Mesenchymal stem cell (in vitro differentiated cells and primary cell): ENCODE measurements at regions not wholly inside any gene's neighbourhood (a gene's known extent, or its start where the extent isn't known, plus 50 kb on each side); places are given as distances from the start of the nearest gene placed in this dataset.

Experiments
- DNase-seq: peaks from one replicate; pipeline ENCODE4 v3.0.0-alpha.2; 2013
- H2AFZ ChIP-seq: one replicate; pipeline ENCODE4 v1.6.1; 2013; ENCODE audit warnings: low read depth, mild to moderate bottlenecking, control low read depth, inconsistent platforms, low read length, moderate library complexity
- H2AK5ac ChIP-seq: 2 replicates; pipeline ENCODE4 v1.6.1; 2013; ENCODE audit warnings: low read length, moderate library complexity, mild to moderate bottlenecking, inconsistent platforms; ENCODE audit not compliant: severe bottlenecking
- H2BK120ac ChIP-seq: one replicate; pipeline ENCODE4 v1.6.1; 2013; ENCODE audit warnings: low read depth, mild to moderate bottlenecking, inconsistent platforms, low read length, moderate library complexity
- H2BK12ac ChIP-seq, 2 experiments: one replicate each; pipeline ENCODE4 v1.6.1; 2013; ENCODE audit warnings: inconsistent platforms in 2 of 2, low read length in 2 of 2, mild to moderate bottlenecking in 2 of 2, moderate library complexity in 2 of 2, control low read depth in 1 of 2
- H2BK15ac ChIP-seq: one replicate; pipeline ENCODE4 v1.6.1; 2013; ENCODE audit warnings: mild to moderate bottlenecking, low read depth, inconsistent platforms; ENCODE audit not compliant: poor library complexity, severe bottlenecking
- H2BK5ac ChIP-seq: 2 replicates; pipeline ENCODE4 v1.6.1; 2013; ENCODE audit warnings: low read depth, mild to moderate bottlenecking, low read length, control low read depth, inconsistent platforms; ENCODE audit not compliant: poor library complexity, severe bottlenecking
- H3K14ac ChIP-seq, 2 experiments: one replicate each; pipeline ENCODE4 v1.6.1; 2013; ENCODE audit warnings: inconsistent platforms in 2 of 2, low read length in 2 of 2, control low read depth in 1 of 2, mild to moderate bottlenecking in 1 of 2, moderate library complexity in 1 of 2
- H3K18ac ChIP-seq, 2 experiments: one replicate each; pipeline ENCODE4 v1.6.1; 2013; ENCODE audit warnings: inconsistent platforms in 2 of 2, low read length in 2 of 2, control low read depth in 1 of 2, low read depth in 1 of 2, mild to moderate bottlenecking in 1 of 2
- H3K23ac ChIP-seq, 2 experiments: one replicate each; pipeline ENCODE4 v1.6.1; 2013; ENCODE audit warnings: inconsistent platforms in 2 of 2, low read length in 2 of 2, mild to moderate bottlenecking in 2 of 2, moderate library complexity in 2 of 2, control low read depth in 1 of 2
- H3K27ac ChIP-seq: 2 replicates; pipeline ENCODE4 v1.5.1; 2013; ENCODE audit warnings: mild to moderate bottlenecking, moderate library complexity, low read length, control low read depth, inconsistent platforms; ENCODE audit not compliant: poor library complexity, severe bottlenecking
- H3K27me3 ChIP-seq, 2 experiments: 2 replicates each; pipeline versions ENCODE4 v1.6.1 to v1.7.0; 2013; ENCODE audit warnings: low read length in 2 of 2, mild to moderate bottlenecking in 2 of 2, moderate library complexity in 2 of 2, control low read depth in 1 of 2, inconsistent platforms in 1 of 2; ENCODE audit not compliant: control insufficient read depth in 1 of 2, insufficient read depth in 1 of 2
- H3K36me3 ChIP-seq, 2 experiments: 2 replicates each; pipeline versions ENCODE4 v1.6.1 to v1.7.0; 2013; ENCODE audit warnings: low read length in 2 of 2, control low read depth in 1 of 2, inconsistent platforms in 1 of 2, low read depth in 1 of 2, mild to moderate bottlenecking in 1 of 2; ENCODE audit not compliant: insufficient read depth in 2 of 2, control insufficient read depth in 1 of 2
- H3K4ac ChIP-seq, 2 experiments: one replicate each; pipeline ENCODE4 v1.6.1; 2013; ENCODE audit warnings: inconsistent platforms in 2 of 2, low read length in 2 of 2, mild to moderate bottlenecking in 2 of 2, moderate library complexity in 2 of 2, control low read depth in 1 of 2, low read depth in 1 of 2
- H3K4me1 ChIP-seq: 2 replicates; pipeline ENCODE4 v1.6.1; 2013; ENCODE audit warnings: low read depth, low read length, control low read depth; ENCODE audit not compliant: control insufficient read depth, insufficient read depth
- H3K4me2 ChIP-seq: 2 replicates; pipeline ENCODE4 v1.6.1; 2013; ENCODE audit warnings: low read length, mild to moderate bottlenecking, inconsistent platforms; ENCODE audit not compliant: poor library complexity, severe bottlenecking
- H3K4me3 ChIP-seq, 2 experiments: 2 replicates each; pipeline versions ENCODE4 v1.5.1 to v1.7.0; 2013; ENCODE audit warnings: low read length in 2 of 2, mild to moderate bottlenecking in 2 of 2, control low read depth in 1 of 2, low read depth in 1 of 2; ENCODE audit not compliant: insufficient read depth in 1 of 2
- H3K79me1 ChIP-seq: replicated peaks from 2 replicates; pipeline ENCODE4 v1.6.1; 2013; ENCODE audit warnings: mild to moderate bottlenecking, control low read depth, low read length, inconsistent platforms; ENCODE audit not compliant: poor library complexity, severe bottlenecking
- H3K9ac ChIP-seq: 2 replicates; pipeline ENCODE4 v1.7.0; 2013; ENCODE audit warnings: mild to moderate bottlenecking, low read length, moderate library complexity
- H3K9me3 ChIP-seq: 2 replicates; pipeline ENCODE4 v1.7.0; 2013; ENCODE audit warnings: mild to moderate bottlenecking, low read length; ENCODE audit not compliant: control insufficient read depth
- H4K8ac ChIP-seq: one replicate; pipeline ENCODE4 v1.6.1; 2013; ENCODE audit warnings: inconsistent platforms, mild to moderate bottlenecking, low read length, moderate library complexity
- H4K91ac ChIP-seq: one replicate; pipeline ENCODE4 v1.6.1; 2013; ENCODE audit warnings: mild to moderate bottlenecking, low read length, inconsistent platforms
- WGBS: methylation state at CpG from one replicate; pipeline ENCODE4 v1.1.7; 2013; ENCODE audit warnings: mixed read lengths; 5-methylcytosine and 5-hydroxymethylcytosine counted together

- no peak overlapping the region for H2BK15ac ChIP-seq
Measured at GRCh38 chr15:94671858-94672532, 440.6 kb downstream of the MCTP2 start.

GRCh38 chr15:94673801-94674200 lies 442.4 kb downstream of the MCTP2 start:
- Histone ChIP-seq H3K4me3 (no peak overlapping the region), H3K27me3 (no peaks in the 10 kb centered on the region)
- WGBS, result 95% methylated on average over 9 of the region's 9 CpGs

More at GRCh38 chr15:94671858-94672532, 440.6 kb downstream of the MCTP2 start:
- no peaks in the 10 kb centered on the region for H3K79me1 ChIP-seq
- no peak overlapping the region for H2AFZ ChIP-seq
- peak; percentile 56 for DNase-seq
- no peak overlapping the region for H4K91ac ChIP-seq
- no peak overlapping the region for H3K4me3 ChIP-seq
- H3K14ac ChIP-seq, result no peak overlapping the region
- peaks cover 1% of the 10 kb centered on the region for H3K4me1 ChIP-seq
- H2BK12ac ChIP-seq, result peak overlapping the region in 1 of 2 experiments; percentile 77
- no peak overlapping the region for H4K8ac ChIP-seq
- peak overlapping the region in 1 of 2 experiments; percentile 56 for H3K18ac ChIP-seq
- H3K4ac ChIP-seq, result no peak overlapping the region
- WGBS, result 54% methylated on average over 7 of the region's 8 CpGs
- no peak overlapping the region for H3K27ac ChIP-seq
- H3K4me2 ChIP-seq, result no peak overlapping the region
- no peaks in the 10 kb centered on the region for H3K9me3 ChIP-seq
- no peak overlapping the region for H3K23ac ChIP-seq
- H3K36me3 ChIP-seq, result no peaks in the 10 kb centered on the region
- no peak overlapping the region for H3K9ac ChIP-seq
- H2AK5ac ChIP-seq, result no peak overlapping the region
- peak overlapping the region; percentile 36 for H2BK120ac ChIP-seq
- no peak overlapping the region for H2BK5ac ChIP-seq
- peaks cover 0 to 6% of the 10 kb centered on the region in 2 experiments for H3K27me3 ChIP-seq

GRCh38 chr15:94674296-94674695 lies 442.9 kb downstream of the MCTP2 start:
- H2AFZ ChIP-seq, result no peak overlapping the region
- H2BK12ac ChIP-seq, result peak overlapping the region in 1 of 2 experiments; percentile 15
- H3K79me1 ChIP-seq, result no peaks in the 10 kb centered on the region
- peaks cover 1% of the 10 kb centered on the region for H3K4me1 ChIP-seq
- H3K27me3 ChIP-seq, result no peaks in the 10 kb centered on the region
- H3K27ac ChIP-seq, result no peak overlapping the region
- no peak overlapping the region for H3K4me2 ChIP-seq
- no peak for DNase-seq
- no peak overlapping the region for H4K8ac ChIP-seq
- no peak overlapping the region for H3K9ac ChIP-seq
- no peak overlapping the region for H3K18ac ChIP-seq
- H3K36me3 ChIP-seq, result no peaks in the 10 kb centered on the region
- H2BK120ac ChIP-seq, result no peak overlapping the region
- H2AK5ac ChIP-seq, result no peak overlapping the region
- H3K14ac ChIP-seq, result no peak overlapping the region
- H3K23ac ChIP-seq, result no peak overlapping the region
- H3K4ac ChIP-seq, result no peak overlapping the region
- no peak overlapping the region for H4K91ac ChIP-seq
- 94% methylated on average over 7 of the region's 10 CpGs for WGBS
- H2BK15ac ChIP-seq, result no peak overlapping the region
- no peak overlapping the region for H2BK5ac ChIP-seq
- H3K4me3 ChIP-seq, result no peak overlapping the region
- no peaks in the 10 kb centered on the region for H3K9me3 ChIP-seq

More at GRCh38 chr15:94673801-94674200, 442.4 kb downstream of the MCTP2 start:
- H3K4me2 ChIP-seq, result no peak overlapping the region
- no peaks in the 10 kb centered on the region for H3K79me1 ChIP-seq
- no peak overlapping the region for H3K4ac ChIP-seq
- no peak overlapping the region for H3K14ac ChIP-seq
- peak overlapping the region in 1 of 2 experiments; percentile 63 for H2BK12ac ChIP-seq
- no peaks in the 10 kb centered on the region for H3K9me3 ChIP-seq
- peak overlapping the region; percentile 53 for H4K91ac ChIP-seq
- H3K4me1 ChIP-seq, result peaks cover 1% of the 10 kb centered on the region
- H3K18ac ChIP-seq, result peak overlapping the region in 1 of 2 experiments; percentile 11
- H3K9ac ChIP-seq, result no peak overlapping the region
- H2BK5ac ChIP-seq, result no peak overlapping the region
- H3K27ac ChIP-seq, result no peak overlapping the region
- H2AK5ac ChIP-seq, result no peak overlapping the region
- H2AFZ ChIP-seq, result no peak overlapping the region
- H4K8ac ChIP-seq, result no peak overlapping the region
- H3K23ac ChIP-seq, result no peak overlapping the region
- H2BK15ac ChIP-seq, result no peak overlapping the region
- H2BK120ac ChIP-seq, result no peak overlapping the region
- no peaks in the 10 kb centered on the region for H3K36me3 ChIP-seq
- DNase-seq, result no peak

- Histone ChIP-seq H2BK5ac (no peak overlapping the region), H4K91ac (no peak overlapping the region), H3K27ac (no peak overlapping the region), H3K4me2 (no peak overlapping the region), H2BK120ac (no peak overlapping the region), H3K23ac (no peak overlapping the region), H3K36me3 (no peaks in the 10 kb centered on the region), H2BK15ac (no peak overlapping the region), H3K14ac (no peak overlapping the region), H3K4me1 (no peaks in the 10 kb centered on the region), H2BK12ac (no peak overlapping the region), H4K8ac (no peak overlapping the region), H3K18ac (no peak overlapping the region), H3K27me3 (no peaks in the 10 kb centered on the region), H3K9me3 (no peaks in the 10 kb centered on the region), H3K4ac (no peak overlapping the region), H3K4me3 (no peak overlapping the region), H2AK5ac (no peak overlapping the region), H2AFZ (no peak overlapping the region), H3K79me1 (no peaks in the 10 kb centered on the region), H3K9ac (no peak overlapping the region)
- DNase-seq, result no peak
- 94% methylated on average over 9 of the region's 9 CpGs for WGBS
Measured at GRCh38 chr15:94677202-94677790, 445.9 kb downstream of the MCTP2 start.
